IMR-90 (cell line): ENCODE measurements at regions not wholly inside any gene's neighbourhood (a gene's known extent, or its start where the extent isn't known, plus 50 kb on each side); places are given as distances from the start of the nearest gene placed in this dataset.
A peak's percentile ranks its signal among the peaks of the same experiment; 100 is the strongest.

Experiments used
- ATAC-seq: fragments of 200-7000 bp; cut with Tn5 transposase; 2 replicates; pipeline ENCODE4 v1.9.1; 2020; ENCODE audit warnings: low read depth, mild to moderate bottlenecking, moderate library complexity
- BruUV-seq: library from RNA; stranded (reverse); fragments of 400-500 nt; replicated peaks from 2 replicates; lab custom pipeline; 2021; lab: Mats Ljungman, UMichigan
- CTCF ChIA-PET: fragments of 300-600 bp; formaldehyde crosslinking; extraction: SDS; loops from one replicate; lab custom pipeline; 2021; ENCODE audit warnings: antibody characterized with exemption; lab: Yijun Ruan, JAX
- POLR2A ChIA-PET: fragments of 300-600 bp; sonication (Branson Sonifier 250); formaldehyde crosslinking; loops from one replicate; lab custom pipeline; 2022; ENCODE audit warnings: antibody characterized with exemption; ENCODE audit not compliant: unreplicated experiment; lab: Charles Lee
- DNase-seq: peaks from one replicate; pipeline ENCODE4 v3.0.0; 2013
- H2AFZ ChIP-seq: replicated peaks from 2 replicates; pipeline ENCODE3; 2013; ENCODE audit warnings: low read length, mild to moderate bottlenecking; ENCODE audit not compliant: poor library complexity
- H2AK5ac ChIP-seq: 2 replicates; pipeline ENCODE4 v1.6.1; 2013; ENCODE audit warnings: low read depth, low read length, inconsistent platforms
- H2AK9ac ChIP-seq: replicated peaks from 2 replicates; pipeline ENCODE3; 2013; ENCODE audit warnings: mild to moderate bottlenecking, low read depth, low read length, moderate library complexity; ENCODE audit not compliant: poor library complexity
- H2BK120ac ChIP-seq: 2 replicates; pipeline ENCODE4 v1.6.1; 2013; ENCODE audit warnings: low read depth, low read length, inconsistent platforms
- H2BK15ac ChIP-seq: 3 replicates; pipeline ENCODE4 v1.6.1; 2013; ENCODE audit warnings: low read depth, low read length, inconsistent platforms
- H2BK20ac ChIP-seq: 2 replicates; pipeline ENCODE4 v1.6.1; 2013; ENCODE audit warnings: low read depth, mild to moderate bottlenecking, inconsistent platforms, low read length, moderate library complexity
- H2BK5ac ChIP-seq: 2 replicates; pipeline ENCODE4 v1.6.1; 2013; ENCODE audit warnings: mild to moderate bottlenecking, low read depth, low read length, inconsistent platforms; ENCODE audit not compliant: poor library complexity, severe bottlenecking
- H3K14ac ChIP-seq: replicated peaks from 2 replicates; pipeline ENCODE4 v1.6.1; 2013; ENCODE audit warnings: low read depth, low read length, inconsistent platforms
- H3K18ac ChIP-seq: 2 replicates; pipeline ENCODE4 v1.6.1; 2013; ENCODE audit warnings: low read depth, low read length, control low read depth
- H3K23ac ChIP-seq: 2 replicates; pipeline ENCODE4 v1.6.1; 2013; ENCODE audit warnings: low read depth, low read length, inconsistent platforms
- H3K27ac ChIP-seq: 2 replicates; pipeline ENCODE4 v1.5.1; 2013; ENCODE audit warnings: mild to moderate bottlenecking, control low read depth, low read length; ENCODE audit not compliant: insufficient read depth
- H3K27me3 ChIP-seq: 2 replicates; pipeline ENCODE4 v1.6.1; 2013; ENCODE audit warnings: low read length; ENCODE audit not compliant: control insufficient read depth, insufficient read depth
- H3K36me3 ChIP-seq: 2 replicates; pipeline ENCODE4 v1.6.1; 2013; ENCODE audit warnings: low read length, mixed read lengths; ENCODE audit not compliant: control insufficient read depth, insufficient read depth
- H3K4ac ChIP-seq: 2 replicates; pipeline ENCODE4 v1.6.1; 2013; ENCODE audit warnings: low read depth, low read length, inconsistent platforms
- H3K4me1 ChIP-seq: 2 replicates; pipeline ENCODE4 v1.6.1; 2013; ENCODE audit warnings: low read length, mixed read lengths; ENCODE audit not compliant: control insufficient read depth, insufficient read depth
- H3K4me2 ChIP-seq: 2 replicates; pipeline ENCODE4 v1.6.1; 2013; ENCODE audit warnings: low read depth, mild to moderate bottlenecking, control low read depth, low read length, moderate library complexity
- H3K4me3 ChIP-seq: 2 replicates; pipeline ENCODE4 v1.5.1; 2013; ENCODE audit warnings: low read depth, mild to moderate bottlenecking, control low read depth, low read length, moderate library complexity; ENCODE audit not compliant: insufficient read depth
- H3K56ac ChIP-seq: 2 replicates; pipeline ENCODE4 v1.6.1; 2013; ENCODE audit warnings: low read length, inconsistent platforms; ENCODE audit not compliant: insufficient read depth; ENCODE audit errors: extremely low read depth
- H3K79me1 ChIP-seq, 2 experiments: 2 replicates each; pipeline ENCODE4 v1.6.1; 2013; ENCODE audit warnings: low read length in 2 of 2, inconsistent platforms in 1 of 2, low read depth in 1 of 2
- H3K9ac ChIP-seq: 2 replicates; pipeline ENCODE4 v1.6.1; 2013; ENCODE audit warnings: low read depth, low read length, control low read depth
- H3K9me1 ChIP-seq: 2 replicates; pipeline ENCODE4 v1.6.1; 2013; ENCODE audit warnings: low read length, inconsistent platforms; ENCODE audit not compliant: insufficient read depth
- H3K9me3 ChIP-seq: 2 replicates; pipeline ENCODE4 v1.6.1; 2013; ENCODE audit warnings: low read length; ENCODE audit not compliant: control insufficient read depth, insufficient read depth
- H4K20me1 ChIP-seq: 2 replicates; pipeline ENCODE4 v1.6.1; 2013; ENCODE audit warnings: low read length, inconsistent platforms; ENCODE audit not compliant: insufficient read depth
- H4K5ac ChIP-seq: 2 replicates; pipeline ENCODE4 v1.6.1; 2013; ENCODE audit warnings: mild to moderate bottlenecking, low read depth, low read length, control low read depth
- H4K8ac ChIP-seq, 2 experiments: 2 replicates each; pipeline ENCODE4 v1.6.1; 2013; ENCODE audit warnings: low read depth in 2 of 2, low read length in 2 of 2, control low read depth in 1 of 2, inconsistent platforms in 1 of 2
- H4K91ac ChIP-seq: 2 replicates; pipeline ENCODE4 v1.6.1; 2013; ENCODE audit warnings: low read depth, low read length, inconsistent platforms; ENCODE audit not compliant: insufficient read depth
- FOS ChIP-seq: fragments of 150-350 bp; IDR thresholded peaks from 2 replicates; pipeline ENCODE4 v1.6.1; 2016; ENCODE audit warnings: low read depth, low read length
- NFE2L2 ChIP-seq: fragments of 150-350 bp; IDR thresholded peaks from 2 replicates; pipeline ENCODE4 v1.6.1; 2016; ENCODE audit warnings: low read depth, mild to moderate bottlenecking, low read length
- POLR2A ChIP-seq: IDR thresholded peaks from 2 replicates; pipeline ENCODE4 v1.6.1; 2012; ENCODE audit warnings: mild to moderate bottlenecking, low read depth, low read length
- WGBS, 2 experiments: methylation state at CpG; one replicate each; pipeline versions ENCODE4 v1.1.5 to v1.1.7; 2013; ENCODE audit warnings: missing lambda C conversion rate in 2 of 2; ENCODE audit not compliant: insufficient read length in 1 of 2; ENCODE audit errors: extremely low coverage in 2 of 2; 5-methylcytosine and 5-hydroxymethylcytosine counted together
- dilution Hi-C: fragments of 300-500 bp; cut with HindIII; formaldehyde crosslinking; loops from one replicate; pipeline ENCODE4 v1.14.3; 2018; ENCODE audit warnings: low sequenced_read_pairs; ENCODE audit not compliant: unreplicated experiment
- in situ Hi-C: fragments of 300-500 bp; cut with MboI; formaldehyde crosslinking; loops from 3 replicates; pipeline ENCODE4 v1.14.3; 2019; ENCODE audit warnings: low sequenced_read_pairs, inconsistent platforms, mixed read lengths
- intact Hi-C: fragments of 100-400 bp; cut with micrococcal nuclease; formaldehyde crosslinking; loops from 2 replicates; pipeline ENCODE4 v1.10.0; 2022

GRCh38 chr10:78510566-78511323 lies 477.1 kb downstream of the RPS24 start:
- POLR2A ChIA-PET, result no interaction called here
- H3K4me2 ChIP-seq, result no peak overlapping the region
- no peak overlapping the region for H2AK5ac ChIP-seq

More at GRCh38 chr10:78510566-78511323, 477.1 kb downstream of the RPS24 start:
- ATAC-seq, result no peak
- TF ChIP-seq FOS (no peak), NFE2L2 (no peak), POLR2A (no peak)
- Histone ChIP-seq H3K9ac (no peak overlapping the region), H3K27me3 (no peaks in the 10 kb centered on the region; the same call in 1 of the 2 replicates), H3K27ac (no peak overlapping the region), H3K4me1 (peaks cover 3% of the 10 kb centered on the region; the same call in 1 of the 2 replicates), H2BK20ac (no peak overlapping the region), H3K36me3 (no peaks in the 10 kb centered on the region), H4K5ac (no peak overlapping the region), H3K18ac (no peak overlapping the region), H2AFZ (peak overlapping the region; percentile 21), H4K91ac (no peak overlapping the region), H2BK5ac (no peak overlapping the region), H3K4ac (no peak overlapping the region), H3K56ac (no peak overlapping the region), H2AK9ac (no peak overlapping the region), H3K9me1 (no peaks in the 10 kb centered on the region; the same call in 1 of the 2 replicates), H2BK120ac (no peak overlapping the region), H3K79me1 (no peaks in the 10 kb centered on the region), H3K23ac (no peak overlapping the region), H3K4me3 (no peak overlapping the region), H3K14ac (no peak overlapping the region), H4K8ac (no peak overlapping the region), H4K20me1 (no peaks in the 10 kb centered on the region), H2BK15ac (no peak overlapping the region), H3K9me3 (no peaks in the 10 kb centered on the region)
- DNase-seq, result no peak
- in situ Hi-C loops, result no loop called here
- intact Hi-C loops, result no loop called here
- no TSS peak for BruUV-seq
- CTCF ChIA-PET, result no interaction called here
- dilution Hi-C loops, result no loop called here
- 71% methylated on average over 3 of the region's 12 CpGs; no CpG with 5 or more reads in 1 of the 2 experiments for WGBS, 2 experiments
